GM23338 (cell line): ENCODE measurements at regions not wholly inside any gene's neighbourhood (a gene's known extent, or its start where the extent isn't known, plus 50 kb on each side); places are given as distances from the start of the nearest gene placed in this dataset.

Experiments
- ATAC-seq: fragments of 200-7000 bp; cut with Tn5 transposase; 3 replicates; pipeline ENCODE4 v1.9.1; 2020
- DNase-seq: peaks from one replicate; pipeline ENCODE4 v3.0.0-alpha.2; 2015; ENCODE audit warnings: low spot score
- H2AFZ ChIP-seq: fragments of 200-600 bp; sonication (generic); 2 replicates; pipeline ENCODE4 v1.8.0; 2016; ENCODE audit warnings: antibody characterized with exemption, mild to moderate bottlenecking, moderate library complexity
- H3F3A ChIP-seq: fragments of 200-600 bp; sonication (generic); replicated peaks from 2 replicates; pipeline ENCODE4 v1.8.0; 2017; ENCODE audit warnings: antibody characterized with exemption, mixed run types, low read depth
- H3K27ac ChIP-seq: fragments of 200-600 bp; sonication (generic); 2 replicates; pipeline ENCODE4 v1.6.1; 2016; ENCODE audit warnings: low read depth
- H3K27me3 ChIP-seq: fragments of 200-600 bp; sonication (generic); 2 replicates; pipeline ENCODE4 v1.8.0; 2016; ENCODE audit warnings: mild to moderate bottlenecking, mixed run types, moderate library complexity; ENCODE audit not compliant: insufficient read depth
- H3K36me3 ChIP-seq: fragments of 200-600 bp; sonication (generic); 2 replicates; pipeline ENCODE4 v1.8.0; 2016; ENCODE audit warnings: mild to moderate bottlenecking; ENCODE audit not compliant: insufficient read depth
- H3K4me1 ChIP-seq: fragments of 200-600 bp; sonication (generic); 2 replicates; pipeline ENCODE4 v1.8.0; 2016; ENCODE audit warnings: mild to moderate bottlenecking, moderate library complexity; ENCODE audit not compliant: insufficient read depth
- H3K4me2 ChIP-seq: fragments of 200-600 bp; sonication (generic); 2 replicates; pipeline ENCODE4 v1.7.1; 2017; ENCODE audit warnings: mixed run types
- H3K4me3 ChIP-seq: fragments of 200-600 bp; sonication (generic); 2 replicates; pipeline ENCODE4 v1.6.1; 2016; ENCODE audit warnings: mixed run types
- H3K79me2 ChIP-seq: fragments of 200-600 bp; sonication (generic); replicated peaks from 2 replicates; pipeline ENCODE4 v1.8.0; 2017; ENCODE audit warnings: mild to moderate bottlenecking; ENCODE audit not compliant: insufficient read depth
- H3K9me2 ChIP-seq: fragments of 200-600 bp; sonication (generic); 2 replicates; pipeline ENCODE4 v1.8.0; 2017; ENCODE audit not compliant: insufficient read depth
- H4K20me1 ChIP-seq: fragments of 200-600 bp; sonication (generic); replicated peaks from 2 replicates; pipeline ENCODE4 v1.8.0; 2017; ENCODE audit warnings: mild to moderate bottlenecking; ENCODE audit not compliant: insufficient read depth
- H3K27ac Mint-ChIP-seq: 2 replicates; pipeline ENCODE4 v1.8.0; 2020; ENCODE audit warnings: inconsistent platforms, mild to moderate bottlenecking, moderate library complexity, mixed read lengths
- H3K27me3 Mint-ChIP-seq: 3 replicates; pipeline ENCODE4 v1.8.0; 2022; ENCODE audit warnings: low read depth, mild to moderate bottlenecking, moderate library complexity, mixed read lengths, inconsistent platforms; ENCODE audit not compliant: insufficient read depth, poor library complexity
- H3K36me3 Mint-ChIP-seq: 3 replicates; pipeline ENCODE4 v1.8.0; 2021; ENCODE audit warnings: low read depth, mild to moderate bottlenecking, inconsistent platforms, moderate library complexity, mixed read lengths
- H3K4me1 Mint-ChIP-seq: 3 replicates; pipeline ENCODE4 v1.8.0; 2020; ENCODE audit warnings: mild to moderate bottlenecking, inconsistent platforms, mixed read lengths
- H3K4me3 Mint-ChIP-seq: 3 replicates; pipeline ENCODE4 v1.8.0; 2021; ENCODE audit warnings: moderate library complexity, mild to moderate bottlenecking, inconsistent platforms, mixed read lengths
- H3K9me3 Mint-ChIP-seq: 3 replicates; pipeline ENCODE4 v1.8.0; 2020; ENCODE audit warnings: moderate library complexity, mild to moderate bottlenecking, inconsistent platforms, mixed read lengths
- CREB1 ChIP-seq: fragments of 250-450 bp; sonication (Bioruptor Pico); IDR thresholded peaks from 2 replicates; pipeline ENCODE4 v1.5.0; 2020; ENCODE audit warnings: low read depth, mild to moderate bottlenecking, moderate library complexity
- CTCF ChIP-seq, 2 experiments: fragments of 200-600 bp in 1 of 2; sonication (generic) in 1 of 2; conservative IDR thresholded peaks; 2 replicates each; pipeline versions ENCODE4 v1.5.1 to v1.6.1; 2016 to 2017; ENCODE audit warnings: antibody characterized with exemption in 2 of 2, low read depth in 2 of 2, mild to moderate bottlenecking in 2 of 2, moderate library complexity in 1 of 2
- EZH2 ChIP-seq: fragments of 200-600 bp; sonication (generic); IDR thresholded peaks from one replicate; pipeline ENCODE4 v1.8.0; 2017; ENCODE audit warnings: antibody characterized with exemption, mild to moderate bottlenecking, low read depth; ENCODE audit not compliant: unreplicated experiment
- EZH2phosphoT487 ChIP-seq: fragments of 200-600 bp; sonication (generic); IDR thresholded peaks from one replicate; pipeline ENCODE4 v1.8.1; 2018; ENCODE audit warnings: antibody characterized with exemption; ENCODE audit not compliant: unreplicated experiment
- JUNB ChIP-seq: IDR thresholded peaks from one replicate; pipeline ENCODE4 v1.6.1; 2016; ENCODE audit warnings: antibody characterized with exemption; ENCODE audit not compliant: unreplicated experiment
- NANOG ChIP-seq: IDR thresholded peaks from 2 replicates; pipeline ENCODE4 v1.6.1; 2016; ENCODE audit warnings: antibody characterized with exemption, borderline replicate concordance
- POLR2AphosphoS5 ChIP-seq: IDR thresholded peaks from 2 replicates; pipeline ENCODE4 v1.6.1; 2016; ENCODE audit warnings: antibody characterized with exemption, low read depth
- STAT1 ChIP-seq: IDR thresholded peaks from one replicate; pipeline ENCODE4 v1.6.1; 2016; ENCODE audit warnings: antibody characterized with exemption; ENCODE audit not compliant: unreplicated experiment
- ZNF114 ChIP-seq: fragments of 250-450 bp; sonication (Bioruptor Pico); IDR thresholded peaks from 2 replicates; pipeline ENCODE4 v1.5.0; 2020; ENCODE audit warnings: mild to moderate bottlenecking, moderate library complexity
- ZNF331 ChIP-seq: fragments of 250-450 bp; sonication (Bioruptor Pico); IDR thresholded peaks from 2 replicates; pipeline ENCODE4 v1.5.0; 2020; ENCODE audit warnings: low read depth, mild to moderate bottlenecking, moderate library complexity
- ZNF462 ChIP-seq: fragments of 250-450 bp; sonication (Bioruptor Pico); IDR thresholded peaks from 2 replicates; pipeline ENCODE4 v1.5.0; 2020; ENCODE audit warnings: mild to moderate bottlenecking, moderate library complexity
- TF ChIP-seq, protein P1 (sequence below): IDR thresholded peaks from one replicate; pipeline ENCODE4 v1.6.1; 2018; ENCODE audit warnings: antibody characterized with exemption; ENCODE audit not compliant: unreplicated experiment
- TF ChIP-seq, protein P2 (sequence below): IDR thresholded peaks from 2 replicates; pipeline ENCODE4 v1.6.1; 2016; ENCODE audit warnings: antibody characterized with exemption

DNA sequence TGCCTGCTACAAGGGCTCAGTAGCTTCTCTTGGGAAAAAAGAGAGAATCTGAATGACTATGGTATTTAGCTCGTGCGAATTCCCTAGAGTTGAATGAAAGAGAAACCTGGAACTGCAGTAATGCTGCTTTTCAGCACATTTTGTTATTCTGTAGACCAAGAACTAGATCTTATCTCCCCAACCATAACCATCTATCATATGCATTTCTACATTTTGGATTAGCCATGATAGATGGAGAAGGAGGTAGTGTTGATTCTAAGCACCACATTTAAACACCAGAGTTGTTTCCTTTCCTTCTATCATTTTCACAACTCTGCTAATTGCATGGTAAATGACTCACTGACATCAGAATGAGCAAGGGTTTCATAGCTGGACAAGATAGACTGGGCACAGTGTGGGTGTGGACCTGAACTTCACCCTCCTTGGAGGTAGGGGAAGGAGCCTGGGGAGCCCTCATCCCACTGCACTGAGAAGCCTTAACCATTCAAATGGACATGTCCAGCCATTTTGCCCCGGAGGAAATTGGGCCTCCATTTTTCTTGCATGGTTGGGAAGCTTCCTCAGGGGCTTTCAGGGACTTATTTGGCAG is 55.3 kb upstream of the BMPER start:
- no peak overlapping the region for H3K4me3 Mint-ChIP-seq
- DNase-seq (no peak), ATAC-seq (no peak)
- H3K27me3 Mint-ChIP-seq, result peaks cover 5% of the 10 kb centered on the region
- no peaks in the 10 kb centered on the region for H3K79me2 ChIP-seq
- no peaks in the 10 kb centered on the region for H3K27me3 ChIP-seq
- H3K36me3 ChIP-seq, result no peaks in the 10 kb centered on the region
- H3F3A ChIP-seq, result no peaks in the 10 kb centered on the region
- H3K4me1 Mint-ChIP-seq, result peaks cover 4% of the 10 kb centered on the region; the same call in 1 of the 3 replicates
- H3K27ac Mint-ChIP-seq, result no peak overlapping the region
- no peaks in the 10 kb centered on the region for H4K20me1 ChIP-seq
- no peak overlapping the region for H2AFZ ChIP-seq
- no peaks in the 10 kb centered on the region for H3K36me3 Mint-ChIP-seq
- no peaks in the 10 kb centered on the region for H3K9me3 Mint-ChIP-seq
- H3K4me2 ChIP-seq, result no peak overlapping the region
- no peak overlapping the region for H3K27ac ChIP-seq
- no peak for TF ChIP-seq POLR2AphosphoS5
- TF ChIP-seq ZNF462, result no peak
- no peak for TF ChIP-seq EZH2
- TF ChIP-seq JUNB, result no peak
- TF ChIP-seq STAT1, result no peak
- no peak for TF ChIP-seq CREB1 (CRISPR knock-in tag)
- TF ChIP-seq, protein P1, sequence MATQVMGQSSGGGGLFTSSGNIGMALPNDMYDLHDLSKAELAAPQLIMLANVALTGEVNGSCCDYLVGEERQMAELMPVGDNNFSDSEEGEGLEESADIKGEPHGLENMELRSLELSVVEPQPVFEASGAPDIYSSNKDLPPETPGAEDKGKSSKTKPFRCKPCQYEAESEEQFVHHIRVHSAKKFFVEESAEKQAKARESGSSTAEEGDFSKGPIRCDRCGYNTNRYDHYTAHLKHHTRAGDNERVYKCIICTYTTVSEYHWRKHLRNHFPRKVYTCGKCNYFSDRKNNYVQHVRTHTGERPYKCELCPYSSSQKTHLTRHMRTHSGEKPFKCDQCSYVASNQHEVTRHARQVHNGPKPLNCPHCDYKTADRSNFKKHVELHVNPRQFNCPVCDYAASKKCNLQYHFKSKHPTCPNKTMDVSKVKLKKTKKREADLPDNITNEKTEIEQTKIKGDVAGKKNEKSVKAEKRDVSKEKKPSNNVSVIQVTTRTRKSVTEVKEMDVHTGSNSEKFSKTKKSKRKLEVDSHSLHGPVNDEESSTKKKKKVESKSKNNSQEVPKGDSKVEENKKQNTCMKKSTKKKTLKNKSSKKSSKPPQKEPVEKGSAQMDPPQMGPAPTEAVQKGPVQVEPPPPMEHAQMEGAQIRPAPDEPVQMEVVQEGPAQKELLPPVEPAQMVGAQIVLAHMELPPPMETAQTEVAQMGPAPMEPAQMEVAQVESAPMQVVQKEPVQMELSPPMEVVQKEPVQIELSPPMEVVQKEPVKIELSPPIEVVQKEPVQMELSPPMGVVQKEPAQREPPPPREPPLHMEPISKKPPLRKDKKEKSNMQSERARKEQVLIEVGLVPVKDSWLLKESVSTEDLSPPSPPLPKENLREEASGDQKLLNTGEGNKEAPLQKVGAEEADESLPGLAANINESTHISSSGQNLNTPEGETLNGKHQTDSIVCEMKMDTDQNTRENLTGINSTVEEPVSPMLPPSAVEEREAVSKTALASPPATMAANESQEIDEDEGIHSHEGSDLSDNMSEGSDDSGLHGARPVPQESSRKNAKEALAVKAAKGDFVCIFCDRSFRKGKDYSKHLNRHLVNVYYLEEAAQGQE, result no peak
- TF ChIP-seq ZNF114, result no peak
- TF ChIP-seq, protein P2, sequence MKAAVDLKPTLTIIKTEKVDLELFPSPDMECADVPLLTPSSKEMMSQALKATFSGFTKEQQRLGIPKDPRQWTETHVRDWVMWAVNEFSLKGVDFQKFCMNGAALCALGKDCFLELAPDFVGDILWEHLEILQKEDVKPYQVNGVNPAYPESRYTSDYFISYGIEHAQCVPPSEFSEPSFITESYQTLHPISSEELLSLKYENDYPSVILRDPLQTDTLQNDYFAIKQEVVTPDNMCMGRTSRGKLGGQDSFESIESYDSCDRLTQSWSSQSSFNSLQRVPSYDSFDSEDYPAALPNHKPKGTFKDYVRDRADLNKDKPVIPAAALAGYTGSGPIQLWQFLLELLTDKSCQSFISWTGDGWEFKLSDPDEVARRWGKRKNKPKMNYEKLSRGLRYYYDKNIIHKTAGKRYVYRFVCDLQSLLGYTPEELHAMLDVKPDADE, result no peak
- no peak for TF ChIP-seq EZH2phosphoT487
- no peak for TF ChIP-seq CTCF (conservative IDR thresholded peaks at IDR 0.05; ENCODE audit: low read depth in 2 of 2)
- TF ChIP-seq NANOG, result no peak
- no peak for TF ChIP-seq ZNF331 (CRISPR knock-in tag)
- H3K4me1 ChIP-seq, result no peaks in the 10 kb centered on the region
- peaks cover 19% of the 10 kb centered on the region for H3K9me2 ChIP-seq
- no peak overlapping the region for H3K4me3 ChIP-seq
